ENCODE measurements at regions not wholly inside any gene's neighbourhood (a gene's known extent, or its start where the extent isn't known, plus 50 kb on each side); places are given as distances from the start of the nearest gene placed in this dataset.

DNA sequence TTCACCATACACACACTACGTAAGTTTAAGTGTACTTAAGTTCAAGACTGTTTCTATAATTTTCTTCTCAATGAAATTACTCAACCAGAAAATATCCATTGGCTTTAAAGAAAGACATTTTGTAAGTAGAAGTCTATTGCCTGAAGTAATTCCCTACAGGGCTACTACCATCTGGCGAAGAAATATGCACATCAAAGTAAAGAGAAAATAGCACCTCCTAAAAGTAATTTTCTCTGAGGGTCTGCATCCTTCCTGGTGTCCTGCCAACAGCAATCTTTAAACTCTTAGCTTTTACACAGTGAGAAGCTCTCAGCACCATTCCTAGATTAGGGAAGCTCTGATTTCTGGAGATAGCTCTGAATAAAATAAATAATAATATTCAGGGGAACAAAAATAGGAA, 498.5 kb upstream of the TYRP1 start:
- POLR2A ChIA-PET = no interaction called here
- in situ Hi-C loops (cut with HindIII; ENCODE audit: low pct_unique_long_range_greater_than_20kb, low sequenced_read_pairs) (no loop called here), intact Hi-C loops (cut with micrococcal nuclease; ENCODE audit: unreplicated experiment) (no loop called here)
- DNase-seq (ENCODE audit: low read depth, low spot score) = no peak
- H3K36me3 ChIP-seq (ENCODE audit: control insufficient read depth, insufficient read depth, low read length) = no peaks in the 10 kb centered on the region
- no peak overlapping the region for H3K27ac ChIP-seq (ENCODE audit: low read length)
- no peak for ATAC-seq
- BruUV-seq (replicated peaks) = no TSS peak
- CTCF ChIA-PET = no interaction called here
- H3K27me3 ChIP-seq (ENCODE audit: control insufficient read depth, insufficient read depth, low read length) = no peaks in the 10 kb centered on the region
- TF ChIP-seq TCF7L2 (IDR thresholded peaks at IDR 0.05; ENCODE audit: low read depth, low read length) = no peak
- TF ChIP-seq SIN3A (IDR thresholded peaks at IDR 0.05; ENCODE audit: borderline replicate concordance, insufficient read depth, low read depth, low read length) = no peak
- TF ChIP-seq, protein P1, sequence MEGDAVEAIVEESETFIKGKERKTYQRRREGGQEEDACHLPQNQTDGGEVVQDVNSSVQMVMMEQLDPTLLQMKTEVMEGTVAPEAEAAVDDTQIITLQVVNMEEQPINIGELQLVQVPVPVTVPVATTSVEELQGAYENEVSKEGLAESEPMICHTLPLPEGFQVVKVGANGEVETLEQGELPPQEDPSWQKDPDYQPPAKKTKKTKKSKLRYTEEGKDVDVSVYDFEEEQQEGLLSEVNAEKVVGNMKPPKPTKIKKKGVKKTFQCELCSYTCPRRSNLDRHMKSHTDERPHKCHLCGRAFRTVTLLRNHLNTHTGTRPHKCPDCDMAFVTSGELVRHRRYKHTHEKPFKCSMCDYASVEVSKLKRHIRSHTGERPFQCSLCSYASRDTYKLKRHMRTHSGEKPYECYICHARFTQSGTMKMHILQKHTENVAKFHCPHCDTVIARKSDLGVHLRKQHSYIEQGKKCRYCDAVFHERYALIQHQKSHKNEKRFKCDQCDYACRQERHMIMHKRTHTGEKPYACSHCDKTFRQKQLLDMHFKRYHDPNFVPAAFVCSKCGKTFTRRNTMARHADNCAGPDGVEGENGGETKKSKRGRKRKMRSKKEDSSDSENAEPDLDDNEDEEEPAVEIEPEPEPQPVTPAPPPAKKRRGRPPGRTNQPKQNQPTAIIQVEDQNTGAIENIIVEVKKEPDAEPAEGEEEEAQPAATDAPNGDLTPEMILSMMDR (IDR thresholded peaks at IDR 0.05) = no peak
- H3K4me1 ChIP-seq (ENCODE audit: control insufficient read depth, insufficient read depth, low read length) = no peaks in the 10 kb centered on the region
- no peak overlapping the region for H3K4me3 ChIP-seq (ENCODE audit: low read depth in 2 of 2, low read length in 2 of 2)
- H3K9me3 ChIP-seq (ENCODE audit: control insufficient read depth, insufficient read depth, low read depth, low read length) = no peaks in the 10 kb centered on the region

DNA sequence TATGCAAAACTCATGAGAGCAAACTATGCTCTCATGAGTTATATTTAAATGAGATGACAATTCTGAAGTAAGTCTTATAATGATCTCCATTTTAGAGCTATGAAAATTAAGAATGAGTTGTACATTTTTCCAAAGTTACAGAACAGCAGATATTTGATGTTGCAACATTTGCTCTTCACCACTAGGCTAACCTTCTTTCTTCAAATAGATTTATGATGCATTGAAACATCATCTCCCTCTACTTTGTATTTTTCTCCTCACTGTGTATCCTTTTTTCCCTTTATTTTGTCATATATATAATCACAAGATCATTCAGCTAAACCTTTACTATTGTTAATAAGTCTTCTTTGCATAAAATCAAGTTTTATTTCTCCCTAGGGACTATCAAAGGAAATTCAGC, 497.7 kb upstream of the TYRP1 start:
- ChIA-PET CTCF (no interaction called here), POLR2A (no interaction called here)
- Histone ChIP-seq H3K4me3 (ENCODE audit: low read depth in 2 of 2, low read length in 2 of 2) (no peak overlapping the region), H3K27me3 (ENCODE audit: control insufficient read depth, insufficient read depth, low read length) (no peaks in the 10 kb centered on the region), H3K4me1 (ENCODE audit: control insufficient read depth, insufficient read depth, low read length) (no peaks in the 10 kb centered on the region), H3K36me3 (ENCODE audit: control insufficient read depth, insufficient read depth, low read length) (no peaks in the 10 kb centered on the region), H3K9me3 (ENCODE audit: control insufficient read depth, insufficient read depth, low read depth, low read length) (no peaks in the 10 kb centered on the region), H3K27ac (ENCODE audit: low read length) (no peak overlapping the region)
- BruUV-seq (replicated peaks) = no TSS peak
- ATAC-seq (no peak), DNase-seq (ENCODE audit: low read depth, low spot score) (no peak)
- TF ChIP-seq, protein P1 (IDR thresholded peaks at IDR 0.05) = no peak
- TF ChIP-seq SIN3A (IDR thresholded peaks at IDR 0.05; ENCODE audit: borderline replicate concordance, insufficient read depth, low read depth, low read length) (no peak), POLR2AphosphoS5 (IDR thresholded peaks at IDR 0.05; ENCODE audit: low read depth, low read length) (no peak), TCF7L2 (IDR thresholded peaks at IDR 0.05; ENCODE audit: low read depth, low read length) (no peak)
- TF ChIP-seq, protein P2, sequence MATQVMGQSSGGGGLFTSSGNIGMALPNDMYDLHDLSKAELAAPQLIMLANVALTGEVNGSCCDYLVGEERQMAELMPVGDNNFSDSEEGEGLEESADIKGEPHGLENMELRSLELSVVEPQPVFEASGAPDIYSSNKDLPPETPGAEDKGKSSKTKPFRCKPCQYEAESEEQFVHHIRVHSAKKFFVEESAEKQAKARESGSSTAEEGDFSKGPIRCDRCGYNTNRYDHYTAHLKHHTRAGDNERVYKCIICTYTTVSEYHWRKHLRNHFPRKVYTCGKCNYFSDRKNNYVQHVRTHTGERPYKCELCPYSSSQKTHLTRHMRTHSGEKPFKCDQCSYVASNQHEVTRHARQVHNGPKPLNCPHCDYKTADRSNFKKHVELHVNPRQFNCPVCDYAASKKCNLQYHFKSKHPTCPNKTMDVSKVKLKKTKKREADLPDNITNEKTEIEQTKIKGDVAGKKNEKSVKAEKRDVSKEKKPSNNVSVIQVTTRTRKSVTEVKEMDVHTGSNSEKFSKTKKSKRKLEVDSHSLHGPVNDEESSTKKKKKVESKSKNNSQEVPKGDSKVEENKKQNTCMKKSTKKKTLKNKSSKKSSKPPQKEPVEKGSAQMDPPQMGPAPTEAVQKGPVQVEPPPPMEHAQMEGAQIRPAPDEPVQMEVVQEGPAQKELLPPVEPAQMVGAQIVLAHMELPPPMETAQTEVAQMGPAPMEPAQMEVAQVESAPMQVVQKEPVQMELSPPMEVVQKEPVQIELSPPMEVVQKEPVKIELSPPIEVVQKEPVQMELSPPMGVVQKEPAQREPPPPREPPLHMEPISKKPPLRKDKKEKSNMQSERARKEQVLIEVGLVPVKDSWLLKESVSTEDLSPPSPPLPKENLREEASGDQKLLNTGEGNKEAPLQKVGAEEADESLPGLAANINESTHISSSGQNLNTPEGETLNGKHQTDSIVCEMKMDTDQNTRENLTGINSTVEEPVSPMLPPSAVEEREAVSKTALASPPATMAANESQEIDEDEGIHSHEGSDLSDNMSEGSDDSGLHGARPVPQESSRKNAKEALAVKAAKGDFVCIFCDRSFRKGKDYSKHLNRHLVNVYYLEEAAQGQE (IDR thresholded peaks at IDR 0.05; ENCODE audit: insufficient read depth in 1 of 2, low read depth in 2 of 2, low read length in 1 of 2) = no peak
- intact Hi-C loops (cut with micrococcal nuclease; ENCODE audit: unreplicated experiment) = no loop called here
- in situ Hi-C loops (cut with HindIII; ENCODE audit: low pct_unique_long_range_greater_than_20kb, low sequenced_read_pairs) = no loop called here

DNA sequence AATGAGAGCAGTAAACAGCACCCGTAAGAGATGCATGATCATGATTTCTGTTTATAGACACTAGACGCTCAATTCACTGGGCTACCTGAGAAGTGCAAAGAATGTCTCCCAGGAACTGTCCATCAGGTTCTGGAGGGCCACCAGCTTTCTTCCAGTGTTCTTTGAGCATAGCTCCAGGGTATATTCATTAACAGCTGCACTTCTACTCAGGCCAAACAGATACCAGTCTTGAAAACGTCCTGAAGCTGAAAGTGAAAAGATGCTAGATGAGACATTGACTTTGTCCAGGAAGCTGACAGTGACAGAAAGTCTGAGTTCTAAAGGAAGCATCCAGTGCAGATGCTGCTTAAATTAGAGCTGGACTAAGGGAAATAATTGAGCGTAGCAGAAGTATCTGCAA, 488.7 kb upstream of the TYRP1 start:
- in situ Hi-C loops (cut with HindIII; ENCODE audit: low pct_unique_long_range_greater_than_20kb, low sequenced_read_pairs) (no loop called here), intact Hi-C loops (cut with micrococcal nuclease; ENCODE audit: unreplicated experiment) (no loop called here)
- Histone ChIP-seq H3K36me3 (ENCODE audit: control insufficient read depth, insufficient read depth, low read length) (no peaks in the 10 kb centered on the region), H3K27ac (ENCODE audit: low read length) (no peak overlapping the region), H3K27me3 (ENCODE audit: control insufficient read depth, insufficient read depth, low read length) (no peaks in the 10 kb centered on the region), H3K4me1 (ENCODE audit: control insufficient read depth, insufficient read depth, low read length) (no peaks in the 10 kb centered on the region), H3K4me3 (ENCODE audit: low read depth in 2 of 2, low read length in 2 of 2) (no peak overlapping the region), H3K9me3 (ENCODE audit: control insufficient read depth, insufficient read depth, low read depth, low read length) (no peaks in the 10 kb centered on the region)
- ChIA-PET POLR2A (no interaction called here), CTCF (no interaction called here)
- ATAC-seq = no peak
- TF ChIP-seq, protein P1 (IDR thresholded peaks at IDR 0.05) = no peak
- TF ChIP-seq POLR2AphosphoS5 (IDR thresholded peaks at IDR 0.05; ENCODE audit: low read depth, low read length) (no peak), SIN3A (IDR thresholded peaks at IDR 0.05; ENCODE audit: borderline replicate concordance, insufficient read depth, low read depth, low read length) (no peak), TCF7L2 (IDR thresholded peaks at IDR 0.05; ENCODE audit: low read depth, low read length) (no peak)
- TF ChIP-seq, protein P2 (IDR thresholded peaks at IDR 0.05; ENCODE audit: insufficient read depth in 1 of 2, low read depth in 2 of 2, low read length in 1 of 2) = no peak
- no peak for DNase-seq (ENCODE audit: low read depth, low spot score)
- no TSS peak for BruUV-seq (replicated peaks)

Measured in Panc1 (cell line).